Superior temporal gyrus (tissue), 1 donor: ENCODE measurements at regions not wholly inside any gene's neighbourhood (a gene's known extent, or its start where the extent isn't known, plus 50 kb on each side); places are given as distances from the start of the nearest gene placed in this dataset.

Experiments
- DNase-seq: peaks from one replicate; pipeline ENCODE4 v3.0.0-alpha.2; 2016; ENCODE audit errors: extremely low spot score

DNA sequence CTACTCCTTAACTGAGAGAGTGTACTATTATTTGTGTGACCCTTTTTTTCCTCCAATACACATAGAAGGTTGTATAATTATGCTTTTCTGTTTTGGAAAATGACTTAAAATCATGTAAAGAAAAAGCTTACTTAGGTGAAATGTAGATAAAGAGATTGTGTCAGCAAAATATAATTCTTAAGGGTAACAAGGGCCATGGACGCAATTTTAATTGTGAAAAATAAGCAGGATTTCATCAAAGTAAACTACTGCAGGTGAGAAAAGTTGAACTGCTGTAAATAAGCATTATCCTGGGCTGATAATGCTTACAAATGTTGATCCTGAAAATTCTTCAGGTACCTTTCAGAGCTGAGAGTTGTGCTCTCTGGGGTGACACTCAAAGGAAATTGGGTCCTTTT lies 141.5 kb downstream of the RPIA start:
- no peak for DNase-seq

DNA sequence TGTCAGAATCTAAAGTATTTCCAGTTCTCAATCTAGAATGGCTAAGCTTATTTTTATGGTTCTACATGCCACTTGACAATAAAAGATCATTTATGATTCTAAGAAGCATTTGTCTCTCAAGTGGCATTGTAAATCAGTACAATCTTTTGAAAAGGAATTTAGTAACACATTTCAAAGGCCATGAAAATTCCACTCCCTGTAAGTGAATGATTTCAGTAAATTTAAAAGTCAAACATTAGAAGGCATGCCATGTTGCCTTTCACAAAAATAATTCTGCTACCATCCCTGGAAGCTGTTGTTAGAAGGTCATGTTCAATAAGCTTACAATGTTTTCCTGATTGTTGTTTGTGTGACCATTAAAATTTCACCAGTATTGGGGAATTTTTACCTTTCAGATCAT lies 142.9 kb downstream of the RPIA start:
- DNase-seq: no peak

DNA sequence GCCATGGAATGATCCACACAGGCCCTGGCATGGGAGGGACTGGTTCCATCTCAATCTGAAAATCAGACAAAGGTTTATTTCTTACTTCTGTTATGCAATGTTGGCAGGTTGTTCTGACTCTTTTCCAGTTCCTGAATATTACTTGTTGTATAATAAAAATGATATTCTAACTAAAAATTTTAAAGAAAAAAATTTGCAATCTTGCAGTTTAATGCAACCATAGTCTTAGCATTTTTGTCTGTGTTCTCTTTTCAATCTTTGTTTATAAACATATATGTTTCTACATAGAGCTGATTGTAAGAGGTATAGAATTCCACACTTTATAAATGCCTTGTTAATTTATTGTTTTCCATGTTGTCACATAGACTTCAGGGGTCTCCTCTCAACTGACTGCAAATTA lies 143.4 kb downstream of the RPIA start:
- DNase-seq: no peak

DNA sequence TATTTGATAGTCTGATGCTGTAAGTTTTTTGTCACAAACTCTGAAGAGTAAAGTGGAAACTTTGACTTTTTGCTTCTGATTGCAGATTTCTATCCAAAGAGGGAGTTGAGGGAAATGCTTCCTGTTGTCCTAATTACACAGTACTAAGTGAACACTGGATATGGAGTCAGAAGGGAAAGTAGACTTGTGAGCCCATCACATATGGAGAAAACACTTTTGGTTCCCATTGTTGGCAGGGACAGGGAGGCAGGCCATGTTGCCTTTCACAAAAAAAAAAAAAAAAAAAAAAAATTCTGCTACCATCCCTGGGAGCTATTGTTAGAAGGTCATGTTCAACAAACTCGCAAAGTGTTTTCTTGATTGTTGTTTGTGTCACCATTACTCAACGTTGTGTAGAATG lies 144.3 kb downstream of the RPIA start:
- no peak for DNase-seq

DNA sequence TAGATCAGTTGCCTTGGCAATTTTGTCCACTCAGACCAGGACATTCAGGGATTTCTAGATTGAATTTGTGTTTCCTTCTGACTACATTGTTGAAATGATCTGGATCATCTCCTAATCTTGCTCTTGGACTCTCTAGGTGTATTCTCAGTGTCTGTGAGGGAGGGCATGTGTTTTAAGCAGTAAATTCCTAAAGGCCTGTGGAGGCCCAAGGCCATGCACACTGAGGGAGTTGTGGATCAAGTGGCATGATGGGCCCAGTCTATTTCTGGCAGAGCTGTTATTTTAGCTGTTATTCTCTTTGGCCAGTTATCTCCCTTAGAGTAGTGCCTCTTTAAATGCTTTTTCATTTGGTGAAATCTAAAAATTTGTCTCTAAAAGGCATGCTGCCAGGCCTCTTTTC lies 144.9 kb downstream of the RPIA start:
- DNase-seq: no peak

DNA sequence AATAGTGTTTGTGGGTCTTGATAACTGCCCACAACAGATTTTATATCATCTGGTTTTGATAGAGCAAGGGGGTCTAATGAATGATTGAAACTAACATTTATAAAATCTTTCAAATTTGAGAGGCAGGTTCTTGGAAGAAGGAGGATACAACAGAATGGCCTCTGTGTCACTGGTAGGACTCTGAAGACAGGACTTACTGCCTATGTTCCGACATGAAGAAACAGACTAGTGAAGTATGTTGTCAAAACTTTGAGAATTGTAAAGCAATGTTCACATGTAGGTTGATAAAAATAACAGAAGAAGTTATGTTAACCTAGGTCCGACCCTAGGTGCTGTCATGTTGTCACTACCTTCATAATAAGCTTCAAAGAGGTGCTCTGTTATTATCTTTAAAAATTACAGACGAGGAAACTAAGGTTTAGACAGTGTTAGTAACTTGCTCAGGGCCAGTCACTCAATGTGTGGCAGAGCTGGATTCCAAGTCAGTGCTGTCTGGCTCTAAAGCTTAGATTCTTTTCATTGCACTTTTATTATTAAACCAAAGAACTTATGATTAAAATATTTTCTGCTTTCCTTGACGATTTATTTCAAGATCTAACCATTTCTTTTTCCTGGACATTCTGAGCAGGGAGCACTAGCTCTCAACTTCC lies 146.2 kb downstream of the RPIA start:
- DNase-seq: no peak

DNA sequence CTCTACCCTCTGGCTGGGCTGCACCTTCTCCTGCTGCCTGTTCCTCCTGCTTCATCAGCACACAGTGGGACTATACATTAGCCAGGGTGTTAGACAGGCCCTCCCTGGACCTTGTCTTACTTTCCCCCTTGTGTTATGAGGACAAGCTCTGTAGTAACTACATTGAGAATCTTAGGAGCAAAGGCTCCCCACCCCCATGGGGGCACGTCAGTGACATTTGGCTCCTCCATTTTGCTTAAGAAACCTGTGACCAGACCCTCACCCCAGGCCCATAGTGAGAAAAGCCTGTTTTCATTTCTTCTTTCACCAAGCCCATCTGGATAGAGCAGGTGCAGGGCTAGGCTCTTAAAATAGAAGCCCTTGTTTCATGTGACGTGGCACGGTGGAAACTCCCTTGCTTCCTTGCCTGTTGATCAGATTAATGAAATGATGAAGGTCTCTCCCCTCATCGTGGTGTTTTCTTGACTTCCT lies 146.7 kb downstream of the RPIA start:
- no peak for DNase-seq

DNA sequence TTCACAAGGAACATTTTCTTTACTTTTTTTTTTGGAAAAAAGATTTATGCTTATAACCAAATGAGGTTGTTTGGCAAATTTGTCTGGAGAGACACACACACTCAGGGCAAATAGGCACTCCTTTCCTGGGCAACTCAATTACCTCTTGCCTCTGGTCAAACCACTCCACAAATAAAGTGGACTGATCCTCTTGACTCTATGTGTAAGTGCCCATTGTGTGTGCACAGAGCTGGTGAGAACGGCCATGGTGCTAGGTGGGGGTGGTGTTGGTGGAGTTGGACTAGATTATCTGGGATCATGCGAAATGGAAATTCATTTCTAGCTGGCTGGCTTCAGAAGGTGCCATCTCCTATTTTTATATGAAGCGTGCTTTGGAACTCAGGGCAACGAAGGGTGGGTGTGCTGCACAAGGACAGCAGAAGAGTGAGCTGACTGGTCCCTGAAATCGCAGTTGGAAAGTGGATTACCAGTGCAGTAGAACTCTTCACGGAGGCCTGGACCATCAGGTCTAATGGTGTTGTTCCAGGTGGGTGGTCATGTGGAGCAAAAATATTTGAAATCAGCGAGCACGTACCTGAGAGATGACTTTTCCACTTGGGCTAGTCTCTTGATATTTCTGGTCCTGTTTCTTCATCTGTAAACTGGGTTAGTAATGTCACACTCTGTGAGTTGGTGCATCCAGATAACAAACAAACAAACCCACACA lies 149.9 kb downstream of the RPIA start:
- no peak for DNase-seq

DNA sequence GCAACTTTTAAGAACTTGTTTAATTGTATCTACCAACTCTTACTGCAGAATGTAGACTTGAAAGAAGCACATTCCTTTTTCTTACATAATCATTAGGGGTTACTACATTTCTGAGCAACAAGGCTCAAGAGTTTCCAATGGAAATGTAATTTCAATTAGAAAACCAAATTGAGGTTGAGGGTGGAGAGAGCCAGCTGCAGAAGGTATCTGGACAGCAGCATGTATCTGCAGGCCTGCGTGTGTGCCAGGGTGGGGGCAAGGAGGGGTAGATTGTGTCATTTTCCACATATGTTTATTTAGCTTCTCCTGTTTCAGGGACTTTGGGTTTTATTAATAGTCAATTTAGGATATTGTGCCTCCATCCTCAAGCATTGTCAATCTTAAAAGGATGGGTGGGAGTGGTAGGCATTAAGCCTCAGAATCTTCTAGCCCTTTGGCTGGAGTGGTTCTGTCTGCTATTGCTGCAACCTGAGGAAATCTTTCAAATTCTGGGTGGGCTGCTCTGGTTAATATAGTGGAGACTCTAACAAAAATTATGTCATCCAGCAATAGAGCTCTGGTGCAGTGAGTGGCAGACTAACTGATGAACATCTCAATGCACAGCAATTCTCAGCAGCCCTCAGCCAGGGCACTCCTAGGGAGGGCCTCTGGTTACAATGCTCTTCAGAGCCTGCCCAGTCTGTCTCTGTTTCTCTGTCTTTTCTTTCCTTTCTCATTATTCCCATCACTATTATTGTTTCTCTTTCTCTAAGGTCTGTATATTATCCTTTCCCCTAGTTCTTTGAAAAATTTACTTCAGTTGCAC lies 151.4 kb downstream of the RPIA start:
- DNase-seq: no peak

DNA sequence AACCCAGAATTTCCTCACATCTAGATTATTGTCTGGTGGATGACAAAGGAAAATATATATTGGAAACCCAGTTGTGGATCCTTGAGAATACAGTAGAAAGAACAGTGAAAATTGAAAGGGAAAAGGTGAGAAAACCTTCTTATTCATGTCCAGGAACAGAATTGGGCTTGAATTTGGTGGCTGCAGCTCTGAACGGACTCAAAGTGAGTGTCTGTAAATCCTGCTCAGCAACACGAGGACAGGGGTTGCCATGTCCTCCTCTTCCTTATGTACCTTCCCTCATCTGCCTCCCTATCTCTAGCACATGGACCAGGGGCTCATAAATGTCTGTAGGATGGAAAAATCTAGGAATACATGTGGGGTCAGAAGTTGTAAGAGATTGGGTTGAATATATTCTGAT lies 152.2 kb downstream of the RPIA start:
- no peak for DNase-seq

DNA sequence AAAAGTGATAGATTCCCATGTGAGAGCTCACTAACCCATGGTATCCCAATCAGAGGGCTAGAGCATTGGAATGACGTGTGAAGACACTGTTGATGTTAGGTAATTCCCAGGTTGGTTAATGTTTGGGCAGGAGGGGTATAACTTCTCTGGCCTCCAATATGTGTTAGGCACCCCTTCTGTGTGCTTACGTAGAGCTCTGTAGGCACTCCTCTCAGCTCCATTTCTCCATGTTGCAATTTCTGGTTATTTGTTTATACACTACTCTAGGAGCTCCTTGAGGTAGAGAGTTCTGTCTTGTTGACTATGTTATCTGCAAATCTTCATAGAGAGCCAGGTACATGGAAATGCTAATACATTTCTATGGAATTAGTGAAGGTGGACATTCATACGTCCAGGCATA lies 153.5 kb downstream of the RPIA start:
- DNase-seq: no peak

DNA sequence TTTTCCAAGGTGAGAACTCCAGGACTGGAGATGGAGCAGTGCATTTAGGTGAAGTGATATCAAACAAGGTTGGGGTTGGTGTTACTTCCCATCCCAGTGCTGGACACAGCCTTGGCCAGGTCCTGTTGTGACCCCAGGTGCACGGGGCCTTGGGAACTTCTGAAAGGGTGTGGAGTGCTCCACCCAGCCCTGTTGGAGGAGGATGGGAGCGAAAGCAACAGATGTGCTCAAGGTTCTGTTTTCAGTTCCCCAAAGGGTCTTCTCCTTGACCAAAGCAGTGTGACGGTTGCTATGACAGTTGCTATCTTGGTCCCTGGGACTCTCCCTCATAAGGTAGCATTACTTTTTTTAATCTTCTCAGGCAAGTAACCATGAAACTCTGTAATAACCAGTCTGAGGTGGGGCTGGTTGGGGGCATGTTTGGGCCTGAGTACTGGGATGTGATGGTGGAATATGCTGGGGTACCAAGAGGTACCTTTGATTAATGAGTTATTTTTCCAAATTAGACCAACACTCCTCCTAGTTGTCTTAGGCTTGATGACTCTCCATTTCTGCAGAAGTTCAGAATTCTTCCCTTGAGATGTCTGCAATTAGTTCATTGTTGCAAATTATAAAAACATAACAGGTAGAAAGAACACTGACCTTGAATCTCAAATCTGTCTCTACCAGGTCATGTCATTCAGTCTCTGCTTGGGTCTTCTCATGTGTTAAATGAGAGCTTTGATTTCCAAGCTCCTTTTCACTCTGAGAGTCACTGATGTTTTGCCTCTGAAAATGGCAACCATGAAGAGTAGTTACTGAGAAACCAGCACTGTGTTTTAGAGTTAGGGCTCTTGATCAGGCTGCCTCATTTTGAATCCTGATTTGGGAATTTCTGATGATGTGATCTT lies 154.5 kb downstream of the RPIA start:
- DNase-seq: no peak

DNA sequence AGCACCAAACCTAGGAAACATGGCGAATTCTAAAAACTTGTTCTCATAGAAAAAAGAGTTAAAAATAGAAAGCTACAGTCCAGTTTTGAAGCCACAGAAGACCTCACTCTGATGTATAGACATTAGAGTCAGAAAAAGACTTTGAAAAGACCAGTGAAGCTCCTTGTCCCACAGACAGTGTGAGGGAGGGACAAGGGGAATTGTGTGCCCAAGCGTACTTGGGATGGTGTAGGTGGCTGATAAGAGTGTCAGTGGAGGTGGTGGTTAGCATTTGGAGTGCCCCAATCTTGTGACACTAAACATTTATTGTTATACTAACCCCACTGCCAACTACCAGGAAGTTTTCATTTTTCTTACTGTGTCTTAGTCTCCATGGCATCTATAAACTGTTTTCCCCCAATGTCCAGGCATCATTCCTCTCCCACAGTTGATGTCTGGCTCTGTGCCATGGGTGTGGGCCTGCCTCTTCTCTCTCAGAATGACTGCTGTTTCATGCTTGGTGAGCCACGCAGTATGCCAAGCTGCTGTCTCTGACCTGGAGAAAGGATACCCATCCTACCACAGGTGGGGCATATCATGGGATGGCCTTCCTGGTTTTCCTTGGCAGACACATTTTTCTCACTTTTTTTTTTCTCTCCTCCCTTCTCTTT lies 161.4 kb downstream of the RPIA start:
- no peak for DNase-seq

DNA sequence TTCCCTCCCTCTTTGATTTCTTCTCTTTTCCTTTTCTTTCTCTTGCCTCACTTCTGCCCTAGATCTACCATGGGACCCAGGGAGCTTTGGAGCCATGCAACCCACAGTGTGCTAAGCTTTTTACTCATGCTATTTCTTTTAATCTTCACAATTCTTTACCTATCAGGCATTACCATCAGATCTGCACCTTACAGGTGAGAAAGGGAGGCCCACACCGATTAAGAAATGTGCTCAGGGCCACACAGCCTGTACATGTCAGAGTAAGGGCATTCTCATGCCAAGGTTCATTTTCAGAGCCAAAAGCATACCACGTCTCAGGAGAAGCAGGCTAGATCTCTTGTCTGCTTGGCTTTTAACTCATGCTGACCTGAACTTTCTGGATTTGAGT lies 161.9 kb downstream of the RPIA start:
- DNase-seq: no peak

DNA sequence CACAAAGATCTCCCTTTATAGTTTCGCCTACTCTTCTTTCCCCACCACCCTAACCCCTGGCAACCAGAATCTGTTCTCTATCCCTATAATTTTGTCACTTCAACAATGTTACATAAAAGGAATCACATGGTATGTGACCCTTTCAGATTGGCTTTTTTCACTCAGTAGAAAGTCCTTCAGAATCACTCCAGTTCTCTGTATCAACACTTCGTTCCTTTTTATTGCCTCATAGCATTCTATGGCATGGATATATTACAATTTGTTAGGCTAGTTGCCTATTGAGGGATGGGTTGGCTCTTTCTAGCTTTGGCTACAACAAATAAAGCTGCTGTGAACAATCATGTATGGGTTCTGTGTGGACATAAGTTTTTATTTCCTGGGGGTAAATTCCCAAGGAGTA lies 163.1 kb downstream of the RPIA start:
- DNase-seq: no peak

DNA sequence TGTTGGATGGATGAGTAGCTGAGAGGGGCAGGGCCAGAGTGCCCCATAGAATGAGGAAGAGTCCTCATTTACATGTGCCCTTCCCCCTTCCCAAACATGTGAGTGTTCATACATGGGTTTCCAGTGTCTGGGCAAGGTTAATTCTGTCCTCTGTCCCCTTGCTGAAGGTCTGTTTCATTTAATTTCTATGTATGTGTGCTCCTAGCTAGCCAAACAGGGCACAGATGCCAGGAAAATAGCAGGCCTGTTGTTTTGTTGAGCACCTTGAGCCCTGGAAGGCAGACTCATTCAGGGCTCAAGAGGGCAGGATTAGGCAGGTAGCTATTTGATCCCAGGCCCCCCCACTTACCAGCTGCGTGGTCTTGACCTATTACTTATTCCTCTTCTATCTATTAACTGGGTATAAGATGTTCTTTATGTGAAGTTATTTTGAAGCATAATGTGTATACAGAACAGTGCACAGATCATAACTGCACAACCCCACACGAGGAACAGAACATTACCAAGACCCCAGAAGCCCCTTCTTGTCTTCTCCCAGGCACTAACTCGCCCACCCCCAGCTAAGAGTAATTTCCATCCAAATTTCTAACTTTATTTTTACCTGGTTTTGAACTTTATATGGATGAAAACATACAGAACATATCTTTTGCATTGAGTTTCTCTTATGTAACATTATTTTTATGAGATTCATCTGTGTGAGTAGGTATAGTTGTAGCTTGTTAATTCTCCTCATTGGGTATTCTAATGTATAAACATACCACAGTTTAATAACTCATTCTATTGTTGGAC lies 164.3 kb downstream of the RPIA start:
- no peak for DNase-seq

DNA sequence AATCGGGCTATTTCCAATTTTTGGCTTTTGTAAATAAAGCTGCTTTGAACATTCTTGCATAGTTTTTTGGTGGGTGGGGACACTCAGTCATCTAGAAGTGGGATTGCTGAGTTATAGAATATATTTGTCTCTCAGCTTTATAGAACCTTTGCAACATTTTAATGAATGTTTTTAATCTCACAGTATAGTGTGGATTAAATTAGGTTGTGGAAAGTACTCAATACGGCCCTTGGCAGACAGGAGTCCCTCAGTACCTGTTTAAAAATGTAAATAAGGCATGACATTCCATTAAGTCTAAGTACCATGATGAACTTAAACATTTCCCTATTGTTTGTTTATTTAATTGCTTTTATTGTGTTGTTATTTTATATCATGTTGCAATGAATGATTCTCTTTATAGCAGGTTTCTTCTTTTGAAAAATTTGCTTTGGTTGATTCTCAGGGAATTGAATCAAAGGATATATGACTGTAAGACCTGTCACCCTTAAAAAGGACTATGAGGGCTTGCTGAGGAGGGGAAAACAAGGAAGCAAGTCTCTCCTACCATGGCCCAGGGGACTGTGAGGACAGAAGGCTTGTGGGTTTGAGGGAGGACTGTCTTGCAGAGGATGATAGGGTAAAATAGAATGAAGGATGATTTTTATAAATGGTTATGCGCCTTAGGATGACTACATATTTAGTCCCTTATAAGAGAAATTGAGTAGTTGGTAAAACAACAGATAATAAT lies 165.1 kb downstream of the RPIA start:
- no peak for DNase-seq

DNA sequence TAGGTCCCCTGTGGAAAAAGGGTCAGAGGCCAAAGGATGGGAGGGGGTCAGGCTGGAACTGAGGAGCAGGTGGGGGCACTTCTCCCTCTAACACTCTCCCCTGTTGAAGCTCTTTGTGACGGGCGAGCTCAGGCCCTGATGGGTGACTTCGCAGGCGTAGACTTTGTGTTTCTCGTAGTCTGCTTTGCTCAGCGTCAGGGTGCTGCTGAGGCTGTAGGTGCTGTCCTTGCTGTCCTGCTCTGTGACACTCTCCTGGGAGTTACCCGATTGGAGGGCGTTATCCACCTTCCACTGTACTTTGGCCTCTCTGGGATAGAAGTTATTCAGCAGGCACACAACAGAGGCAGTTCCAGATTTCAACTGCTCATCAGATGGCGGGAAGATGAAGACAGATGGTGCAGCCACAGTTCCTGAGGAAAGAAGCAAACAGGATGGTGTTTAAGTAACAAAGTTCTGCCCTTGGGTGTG lies 165.8 kb downstream of the RPIA start:
- no peak for DNase-seq

DNA sequence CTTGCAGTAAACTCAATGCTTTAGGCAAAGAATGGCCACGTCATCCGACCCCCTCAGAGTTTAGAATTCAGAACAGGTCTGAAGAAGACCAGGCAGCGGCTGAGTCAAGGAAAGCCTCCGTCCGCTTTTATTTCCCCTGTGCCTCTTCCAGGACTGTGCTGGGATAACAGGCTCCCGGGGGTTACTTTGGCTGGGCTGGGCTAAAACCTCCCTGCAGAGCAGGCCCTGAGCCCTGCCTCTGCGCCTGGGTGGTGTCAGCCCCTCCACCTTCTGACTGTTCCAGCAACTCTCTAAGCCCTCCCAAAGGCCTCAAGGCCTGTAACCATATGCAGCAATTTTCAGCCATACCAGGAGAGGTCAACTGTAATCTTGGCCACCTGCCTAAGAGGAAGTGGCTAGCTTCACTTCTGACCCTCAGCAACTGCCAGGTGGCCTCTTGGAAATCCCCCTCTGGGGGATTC lies 166.5 kb downstream of the RPIA start:
- DNase-seq: no peak

DNA sequence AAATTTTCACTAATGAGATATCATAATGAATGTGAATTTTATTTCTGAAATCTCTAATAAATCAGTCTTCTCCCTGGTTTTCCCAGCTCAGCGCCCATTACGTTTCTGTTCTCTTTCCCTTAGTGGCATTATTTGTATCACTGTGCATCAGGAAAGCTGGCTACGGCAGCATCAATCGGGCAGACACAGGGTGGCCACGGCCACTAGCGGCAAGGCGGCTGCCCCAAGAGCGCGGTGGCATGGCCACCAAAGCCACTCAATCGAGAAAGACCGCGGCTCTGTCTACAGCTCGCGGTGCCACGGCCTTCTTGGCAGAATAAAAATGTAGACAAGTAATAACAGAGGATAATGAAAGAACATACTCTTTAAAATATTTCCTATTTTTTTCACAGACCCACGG lies 168.0 kb downstream of the RPIA start:
- no peak for DNase-seq
